DMS79 (cell line): ENCODE measurements at regions not wholly inside any gene's neighbourhood (a gene's known extent, or its start where the extent isn't known, plus 50 kb on each side); places are given as distances from the start of the nearest gene placed in this dataset.

Source experiments
- DNase-seq: peaks from one replicate; lab custom pipeline; 2025; lab: John Stamatoyannopoulos, UW

GRCh38 chr7:132072873-132073272 is 503.4 kb downstream of the PLXNA4 start:
- no peak for DNase-seq

GRCh38 chr7:132072165-132072564 is 504.1 kb downstream of the PLXNA4 start:
- no peak for DNase-seq

DNA sequence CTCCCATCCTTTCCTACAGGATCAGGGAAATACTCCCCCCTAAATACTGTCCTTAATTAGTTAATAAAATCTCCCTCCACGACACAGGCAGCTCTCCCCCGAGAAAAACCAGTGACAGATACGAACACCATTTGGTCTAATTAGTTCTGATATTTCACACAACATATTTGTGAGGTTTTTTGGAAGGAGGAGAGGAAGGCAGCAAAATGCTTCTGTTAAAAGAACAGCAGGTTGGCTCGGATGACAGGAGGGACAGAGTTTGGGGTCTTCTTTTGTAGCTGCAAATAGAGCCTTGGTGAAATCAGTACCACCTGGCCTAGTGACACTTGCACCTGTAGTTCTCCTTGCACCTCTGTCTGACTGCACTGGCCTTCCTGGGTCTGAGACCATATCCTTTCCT is 507.0 kb downstream of the PLXNA4 start:
- DNase-seq = no peak

DNA sequence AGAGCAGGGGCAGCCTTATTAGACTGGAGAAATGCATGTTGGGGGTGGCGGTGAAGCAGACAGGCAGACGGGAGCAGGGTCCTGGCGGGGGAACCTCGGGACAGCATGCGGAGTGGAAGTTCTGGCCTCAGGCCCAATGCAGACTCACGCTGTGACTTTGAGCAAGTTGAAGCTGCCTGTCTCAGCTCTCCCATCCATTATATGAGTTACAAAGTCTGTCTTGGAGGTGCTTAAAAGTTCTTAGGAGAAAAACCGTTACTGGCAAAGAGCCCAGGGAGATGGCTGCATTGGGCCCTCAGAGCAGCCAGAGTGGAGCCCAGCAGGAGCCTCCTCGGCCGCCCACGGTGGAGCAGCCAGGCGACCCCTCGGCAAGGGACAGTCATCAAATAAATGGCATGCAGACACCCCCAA is 509.5 kb downstream of the PLXNA4 start:
- peak; percentile 8 for DNase-seq

- DNase-seq = no peak
Observed at GRCh38 chr7:132065989-132066603, 509.7 kb upstream of the PODXL start.

DNA sequence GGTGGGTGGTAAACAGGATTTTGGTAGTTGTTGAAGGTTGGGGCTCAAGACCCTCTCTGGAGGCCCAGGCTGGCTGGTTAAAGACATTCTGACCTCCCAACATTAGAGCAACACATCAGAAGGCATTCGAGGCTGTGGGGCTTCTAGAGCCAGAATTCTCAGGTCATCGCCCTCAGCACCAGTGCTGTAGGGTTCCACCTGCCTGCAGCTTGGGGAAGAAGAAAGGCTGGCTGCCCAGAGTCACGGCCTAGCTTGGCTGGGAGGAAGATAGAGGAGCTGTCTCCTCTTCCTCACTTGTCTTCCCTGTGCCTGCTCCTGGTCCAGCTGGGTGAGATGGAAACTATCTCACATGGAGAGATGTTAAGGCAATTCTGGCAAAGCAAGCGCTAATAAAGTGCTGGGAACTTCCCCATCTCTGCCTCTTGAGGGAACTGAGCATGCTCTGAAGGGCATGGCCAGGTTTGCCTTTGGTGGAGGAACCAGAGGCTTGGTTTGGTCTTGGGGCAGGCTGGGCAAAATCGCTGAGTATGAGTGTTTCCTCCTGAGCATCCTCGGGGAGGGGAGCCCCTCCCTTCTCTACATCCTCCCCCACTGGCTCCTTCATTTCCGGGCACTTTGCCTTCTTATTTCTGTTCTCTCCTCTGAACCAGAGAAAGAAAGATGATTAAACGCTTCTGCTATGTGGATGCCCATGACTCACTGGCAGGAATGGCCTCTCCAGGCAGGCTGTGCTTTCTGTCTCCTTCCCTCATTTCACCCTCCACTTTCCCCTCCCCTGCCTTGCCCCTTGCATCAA is 509.0 kb upstream of the PODXL start:
- peak; percentile 8 for DNase-seq

- no peak for DNase-seq
Observed at GRCh38 chr7:132063800-132064199, 507.4 kb upstream of the PODXL start.

- no peak for DNase-seq
Observed at GRCh38 chr7:132061937-132062336, 505.5 kb upstream of the PODXL start.

DNA sequence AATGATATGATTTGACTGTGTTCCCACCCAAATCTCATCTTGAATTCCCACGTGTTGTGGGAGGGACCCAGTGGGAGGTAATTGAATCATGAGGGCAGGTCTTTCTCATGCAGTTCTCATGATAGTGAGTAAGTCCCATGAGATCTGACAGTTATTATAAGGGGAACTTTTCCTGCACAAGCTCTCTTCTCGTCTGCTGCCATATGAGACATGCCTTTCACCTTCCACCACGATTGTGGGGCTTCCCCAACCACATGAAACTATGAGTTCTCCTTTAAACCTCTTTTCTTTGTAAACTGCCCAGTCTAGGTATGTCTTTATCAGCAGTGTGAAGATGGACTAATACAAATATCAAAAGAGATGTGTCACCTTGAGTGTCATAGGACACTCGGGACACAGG is 502.7 kb upstream of the PODXL start:
- DNase-seq = no peak

GRCh38 chr7:132055336-132056120 is 499.1 kb upstream of the PODXL start:
- no peak for DNase-seq

DNA sequence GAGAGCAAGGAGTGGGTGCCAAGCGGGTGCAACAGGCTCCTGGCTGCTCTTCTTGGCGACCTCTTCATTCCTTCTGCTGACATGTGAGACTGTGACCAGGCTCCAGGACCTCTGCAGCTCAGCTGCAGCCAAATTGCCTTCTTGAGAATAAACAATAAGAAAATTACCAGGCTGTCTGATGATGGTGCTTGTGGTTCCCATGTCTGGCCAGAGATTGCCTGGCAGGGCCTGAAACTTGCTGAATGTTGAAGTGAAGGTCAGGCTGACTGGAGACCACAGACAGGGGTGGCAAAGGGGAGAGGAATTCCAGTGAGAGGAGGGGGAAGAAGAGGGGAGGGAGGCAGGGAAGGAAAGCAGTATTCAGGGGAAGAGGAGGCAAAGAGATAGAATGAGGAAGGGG is 497.4 kb upstream of the PODXL start:
- no peak for DNase-seq

DNA sequence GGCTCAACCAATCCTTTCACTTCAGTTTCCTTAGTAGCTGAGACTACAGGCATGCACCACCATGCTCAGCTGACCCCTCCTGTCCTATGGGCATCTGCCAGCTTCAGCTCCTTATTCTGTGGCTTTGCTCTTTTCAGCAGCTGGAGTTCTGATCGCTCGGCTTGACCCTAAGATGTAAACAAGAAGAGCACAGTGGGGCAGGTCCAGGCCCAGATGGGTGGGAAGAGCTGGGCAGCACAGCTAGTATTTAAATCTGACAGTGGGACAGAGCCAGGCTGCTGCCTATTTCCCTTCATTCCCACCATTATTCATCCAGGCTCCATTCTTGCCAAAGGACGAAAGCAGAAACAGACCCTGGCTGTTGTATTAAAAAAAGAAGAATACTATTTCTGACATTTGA is 494.9 kb upstream of the PODXL start:
- no peak for DNase-seq

DNA sequence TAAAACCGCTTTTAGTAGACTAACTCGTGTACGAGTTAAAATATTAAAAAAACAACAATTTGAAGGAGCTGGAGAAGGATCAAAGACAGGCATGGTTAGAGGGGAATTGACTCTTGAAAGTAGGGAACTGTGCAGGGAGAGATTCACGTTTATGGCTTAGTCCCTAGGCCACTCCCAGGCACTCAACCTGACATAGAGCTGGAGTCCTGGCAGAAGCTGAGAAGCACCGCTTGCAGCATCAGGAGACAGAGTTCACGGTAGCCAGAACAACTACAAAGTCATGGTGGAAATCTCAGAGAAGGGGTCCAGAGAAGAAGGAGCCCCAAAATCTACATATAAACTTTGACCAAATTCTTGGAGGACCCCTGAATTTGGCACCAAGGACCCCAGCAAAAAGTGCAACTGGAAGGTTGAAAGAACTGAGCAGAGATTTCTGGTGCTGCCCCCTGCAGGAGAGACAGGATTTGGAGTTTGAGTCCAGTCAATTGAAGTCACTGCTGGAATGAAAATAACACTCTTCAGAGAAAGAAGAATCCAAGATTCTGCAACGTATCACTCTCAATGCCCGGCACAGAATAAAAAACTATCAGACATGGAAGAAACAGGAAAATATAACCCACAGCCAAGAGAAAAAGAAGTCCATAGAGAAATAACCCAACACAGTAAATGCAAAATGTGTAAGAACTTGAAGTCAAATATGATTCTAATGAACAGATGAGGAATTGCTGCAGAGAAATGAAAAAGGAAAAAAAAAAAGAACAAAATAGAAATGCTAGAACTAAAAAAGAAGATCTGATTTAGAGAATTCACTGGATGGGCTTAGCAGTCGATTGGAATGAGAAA is 493.3 kb upstream of the PODXL start:
- DNase-seq = no peak

GRCh38 chr7:132045481-132045980 is 489.1 kb upstream of the PODXL start:
- DNase-seq = no peak

- no peak for DNase-seq
Observed at GRCh38 chr7:132045002-132045401, 488.6 kb upstream of the PODXL start.

DNA sequence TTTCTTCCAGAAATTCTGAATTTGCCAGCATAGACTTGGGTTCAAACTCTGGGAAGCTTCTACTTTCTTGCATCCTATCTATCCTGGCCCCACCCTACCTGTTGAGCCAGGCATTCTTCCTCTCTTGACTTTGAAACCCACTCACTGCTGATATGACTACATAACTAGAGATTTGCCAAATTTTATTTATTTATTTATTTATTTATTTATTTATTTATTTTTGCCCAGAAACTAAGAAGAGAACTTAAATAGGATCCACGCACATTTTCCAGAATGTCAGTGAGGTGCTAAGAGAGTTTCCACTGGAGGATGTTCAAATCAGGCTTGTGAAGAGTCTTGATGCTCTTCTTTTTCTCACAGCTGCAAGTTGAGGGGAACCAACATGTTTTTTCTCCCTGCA is 487.8 kb upstream of the PODXL start:
- no peak for DNase-seq

DNA sequence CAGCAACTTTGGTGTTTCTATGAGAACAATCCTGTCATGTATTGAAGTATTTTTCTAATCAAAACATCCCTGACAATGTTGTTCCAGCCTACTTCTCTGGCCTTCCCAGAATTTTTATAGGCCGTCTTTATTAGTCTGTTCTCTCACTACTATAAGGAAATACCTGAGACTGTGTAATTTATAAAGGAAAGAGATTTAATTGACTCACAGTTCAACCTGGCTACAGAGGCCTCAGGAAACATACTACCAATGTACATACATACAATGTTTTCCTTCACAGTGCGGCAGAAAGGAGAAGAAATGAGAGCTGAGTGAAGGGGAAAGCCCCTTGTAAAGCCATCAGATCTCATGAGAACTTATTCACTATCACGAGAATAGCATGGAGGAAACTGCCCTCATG is 484.7 kb upstream of the PODXL start:
- DNase-seq = no peak

DNA sequence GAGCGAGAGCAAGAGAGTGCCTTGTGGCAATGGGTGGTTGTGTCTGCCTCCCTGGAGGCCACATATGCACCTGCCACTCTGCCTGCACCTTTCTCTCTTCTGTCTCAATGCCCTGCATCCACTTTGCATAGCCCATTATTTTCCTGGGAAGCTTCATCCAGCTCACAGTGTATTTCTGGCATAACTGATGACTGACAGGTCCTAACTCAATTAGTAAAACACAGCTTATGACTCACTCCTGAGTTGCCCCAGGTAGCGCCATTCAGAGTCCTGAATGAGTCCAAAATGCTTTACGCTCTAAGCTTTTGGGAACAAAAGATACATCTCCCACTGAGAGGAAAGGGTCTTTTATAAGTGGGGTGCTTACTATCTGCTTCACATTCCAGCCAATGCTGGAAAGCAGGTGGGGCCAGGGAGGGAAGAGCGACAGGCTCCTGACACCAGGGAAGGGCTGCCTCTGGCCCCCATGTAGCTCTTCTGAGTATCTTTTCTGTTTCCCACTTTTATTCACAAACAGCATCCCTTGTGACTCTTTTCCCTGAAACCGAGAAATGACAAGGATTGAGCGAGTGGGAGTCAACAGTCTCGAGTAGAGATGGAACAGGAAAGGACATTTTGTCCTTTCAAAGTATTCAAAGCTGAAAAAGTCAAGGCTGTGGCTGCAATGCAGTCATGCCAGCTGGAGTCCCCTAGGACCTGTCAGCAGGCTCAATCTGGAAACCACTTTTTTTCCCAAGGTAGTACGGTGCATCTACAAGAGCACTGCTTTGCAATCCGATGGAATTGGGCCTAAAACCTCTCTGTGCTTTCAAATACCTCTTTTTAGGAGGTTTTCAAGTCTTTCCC is 479.3 kb upstream of the PODXL start:
- DNase-seq = no peak

DNA sequence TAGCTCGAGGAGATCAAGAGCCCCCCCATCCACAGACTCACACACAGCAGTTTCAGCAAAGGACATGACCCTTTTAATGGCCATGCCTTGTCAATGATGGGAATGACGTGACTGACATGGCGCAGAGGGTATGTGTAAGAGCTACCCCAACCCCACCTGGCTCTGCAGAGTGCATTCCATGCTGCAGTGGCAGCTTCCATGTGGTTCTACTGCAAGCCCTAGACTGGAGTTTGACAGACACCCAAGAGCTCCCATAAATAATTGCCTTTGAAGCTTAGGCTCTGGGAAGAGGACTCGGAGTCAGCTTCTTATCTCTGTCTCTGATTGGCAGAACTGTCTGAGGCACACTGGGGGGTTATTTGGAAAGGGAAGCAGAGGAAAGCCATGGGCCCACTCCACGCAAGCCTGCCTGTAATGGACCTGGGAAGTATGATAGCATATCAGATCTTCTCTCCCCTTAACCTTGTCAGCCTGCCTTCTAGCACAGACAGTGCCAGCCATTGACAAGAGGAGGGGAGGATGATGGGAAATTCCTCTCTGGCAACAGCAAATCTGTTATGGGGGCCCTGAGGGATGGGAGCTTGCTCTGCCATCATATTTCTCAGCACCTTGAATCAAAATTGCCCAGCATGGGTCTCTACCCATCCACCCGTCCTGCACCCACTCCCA is 478.5 kb upstream of the PODXL start:
- DNase-seq = no peak

DNA sequence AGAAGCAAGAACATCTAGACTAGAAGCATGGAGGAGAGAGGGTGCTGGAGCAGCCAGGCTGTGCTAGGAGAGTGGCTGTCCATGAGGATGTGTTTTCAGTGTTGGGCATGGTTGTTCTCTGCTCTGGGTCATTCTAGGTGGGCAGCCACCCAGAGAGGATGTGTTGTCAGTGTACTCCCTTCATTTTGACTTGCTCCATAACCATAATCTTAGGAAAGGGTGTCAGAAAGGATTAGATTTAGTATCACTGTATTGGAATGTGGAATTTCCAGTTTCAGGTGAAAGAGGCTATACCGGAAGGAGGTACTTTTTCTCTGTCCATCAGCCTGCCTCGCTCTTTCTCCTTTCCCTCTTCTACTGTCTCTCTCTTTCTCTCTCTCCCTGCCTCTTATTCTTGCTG is 474.5 kb upstream of the PODXL start:
- no peak for DNase-seq
